CD4-positive, CD25-positive, alpha-beta regulatory T cell (primary cell): ENCODE measurements at regions not wholly inside any gene's neighbourhood (a gene's known extent, or its start where the extent isn't known, plus 50 kb on each side); places are given as distances from the start of the nearest gene placed in this dataset.
"Not testable (repeated sequence)": the region's sequence is repeated elsewhere in the genome, so short reads cannot be mapped to it uniquely, and the experiment has no call there.

ENCODE experiments used
- ATAC-seq, 2 donors: fragments of 150-1000 bp; cut with Tn5 transposase; one replicate each; pipeline ENCODE4 v1.10.0; 2021; ENCODE audit warnings: low read depth in 2 of 2, moderate number of reproducible peaks in 2 of 2, moderate library complexity in 1 of 2
- DNase-seq, 3 donors: peaks; one replicate each; pipeline versions ENCODE4 v3.0.0 to v3.0.0-alpha.2; 2012 to 2022; ENCODE audit warnings: mixed read lengths in 1 of 3
- H3K27ac ChIP-seq: one replicate; pipeline ENCODE4 v1.7.0; 2013; ENCODE audit warnings: mild to moderate bottlenecking, low read length; ENCODE audit not compliant: insufficient read depth, poor library complexity, severe bottlenecking
- H3K27me3 ChIP-seq: one replicate; pipeline ENCODE4 v1.7.0; 2013; ENCODE audit warnings: low read length; ENCODE audit not compliant: control insufficient read depth, insufficient read depth
- H3K36me3 ChIP-seq: one replicate; pipeline ENCODE4 v1.7.0; 2013; ENCODE audit warnings: mild to moderate bottlenecking, low read length, moderate library complexity; ENCODE audit not compliant: control insufficient read depth, insufficient read depth
- H3K4me1 ChIP-seq: 2 replicates; pipeline ENCODE4 v1.7.0; 2013; ENCODE audit warnings: mild to moderate bottlenecking, low read length; ENCODE audit not compliant: insufficient read depth, control insufficient read depth, poor library complexity, severe bottlenecking
- H3K4me3 ChIP-seq: one replicate; pipeline ENCODE4 v1.7.0; 2013; ENCODE audit warnings: low read depth, mild to moderate bottlenecking, low read length, moderate library complexity
- H3K9me3 ChIP-seq, 2 experiments: 1 replicate in 1 of 2; 2 replicates in 1 of 2; pipeline ENCODE4 v1.7.0; 2013; ENCODE audit warnings: low read length in 2 of 2, mild to moderate bottlenecking in 1 of 2, moderate library complexity in 1 of 2; ENCODE audit not compliant: control insufficient read depth in 2 of 2
- H3K27ac Mint-ChIP-seq, 3 donors: one replicate each; pipeline ENCODE4 v1.8.0; 2020 to 2022; ENCODE audit warnings: mild to moderate bottlenecking in 3 of 3, mixed read lengths in 3 of 3, moderate library complexity in 2 of 3
- H3K27me3 Mint-ChIP-seq: one replicate; pipeline ENCODE4 v1.8.0; 2022; ENCODE audit warnings: mild to moderate bottlenecking, mixed read lengths
- H3K36me3 Mint-ChIP-seq: one replicate; pipeline ENCODE4 v1.8.0; 2020; ENCODE audit warnings: mixed read lengths
- H3K4me1 Mint-ChIP-seq, 4 donors: one replicate each; pipeline ENCODE4 v1.8.0; 2020 to 2022; ENCODE audit warnings: mixed read lengths in 4 of 4, mild to moderate bottlenecking in 1 of 4
- H3K4me3 Mint-ChIP-seq, 4 donors: one replicate each; pipeline ENCODE4 v1.8.0; 2020 to 2022; ENCODE audit warnings: mild to moderate bottlenecking in 4 of 4, mixed read lengths in 4 of 4, moderate library complexity in 3 of 4
- H3K9me3 Mint-ChIP-seq, 7 donors: one replicate each; pipeline ENCODE4 v1.8.0; 2020 to 2022; ENCODE audit warnings: mixed read lengths in 7 of 7, mild to moderate bottlenecking in 3 of 7, moderate library complexity in 2 of 7

- not testable (repeated sequence) for H3K4me1 Mint-ChIP-seq, H3K27ac Mint-ChIP-seq, DNase-seq, H3K27me3 Mint-ChIP-seq, H3K36me3 Mint-ChIP-seq, H3K9me3 Mint-ChIP-seq, H3K9me3 ChIP-seq, H3K4me1 ChIP-seq, H3K36me3 ChIP-seq, H3K27me3 ChIP-seq, ATAC-seq, H3K4me3 ChIP-seq, H3K27ac ChIP-seq, H3K4me3 Mint-ChIP-seq
Measured at GRCh38 chr10:16026832-16027231, 166.5 kb upstream of the MINDY3 start.

- peaks cover 0 to 4% of the 10 kb centered on the region in 2 experiments for H3K9me3 ChIP-seq
- no peak overlapping the region for H3K4me3 Mint-ChIP-seq
Measured at GRCh38 chr10:16030562-16030961, 170.3 kb upstream of the MINDY3 start.

GRCh38 chr10:16049050-16049449 is 188.7 kb upstream of the MINDY3 start:
- H3K4me3 ChIP-seq = no peak overlapping the region

More at GRCh38 chr10:16030562-16030961, 170.3 kb upstream of the MINDY3 start:
- H3K36me3 ChIP-seq = no peaks in the 10 kb centered on the region
- H3K36me3 Mint-ChIP-seq = no peaks in the 10 kb centered on the region
- ATAC-seq (no peak), DNase-seq (no peak)
- H3K27ac ChIP-seq = no peak overlapping the region
- peaks cover 0 to 13% (median 3%) of the 10 kb centered on the region in 7 donors for H3K9me3 Mint-ChIP-seq
- no peaks in the 10 kb centered on the region for H3K27me3 ChIP-seq
- H3K27ac Mint-ChIP-seq = no peak overlapping the region
- no peaks in the 10 kb centered on the region for H3K27me3 Mint-ChIP-seq
- no peaks in the 10 kb centered on the region for H3K4me1 Mint-ChIP-seq
- no peak overlapping the region for H3K4me3 ChIP-seq
- no peaks in the 10 kb centered on the region for H3K4me1 ChIP-seq

DNA sequence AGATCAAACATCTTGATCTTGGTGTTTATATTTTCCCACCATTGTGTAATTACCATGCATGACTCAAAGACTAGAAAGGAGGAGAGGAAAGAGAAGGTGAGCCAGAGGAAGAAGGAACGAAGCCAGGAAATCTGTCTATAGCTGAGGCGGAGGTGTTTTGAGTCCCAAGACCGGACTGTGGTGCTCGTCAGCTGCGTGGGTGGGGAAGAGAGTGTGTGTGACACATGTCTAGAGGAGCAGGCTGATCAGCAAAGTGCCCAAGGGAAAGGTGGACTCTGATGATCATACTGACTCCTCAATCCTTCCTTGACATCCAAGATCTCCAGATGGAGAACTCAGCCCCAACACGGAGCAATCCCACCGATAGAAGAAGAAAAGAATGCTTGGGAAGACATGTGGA is 189.5 kb upstream of the MINDY3 start:
- no peak overlapping the region for H3K27ac Mint-ChIP-seq
- Histone ChIP-seq H3K9me3 (no peaks in the 10 kb centered on the region), H3K4me1 (no peaks in the 10 kb centered on the region), H3K27me3 (no peaks in the 10 kb centered on the region), H3K27ac (no peak overlapping the region), H3K36me3 (no peaks in the 10 kb centered on the region), H3K4me3 (no peak overlapping the region)
- peaks cover 0 to 4% (median 0%) of the 10 kb centered on the region in 7 donors for H3K9me3 Mint-ChIP-seq
- peaks cover 4% of the 10 kb centered on the region for H3K27me3 Mint-ChIP-seq
- H3K4me1 Mint-ChIP-seq = no peaks in the 10 kb centered on the region
- ATAC-seq (no peak), DNase-seq (no peak)
- no peak overlapping the region for H3K4me3 Mint-ChIP-seq
- no peaks in the 10 kb centered on the region for H3K36me3 Mint-ChIP-seq

More at GRCh38 chr10:16049050-16049449, 188.7 kb upstream of the MINDY3 start:
- no peaks in the 10 kb centered on the region for H3K27me3 ChIP-seq
- Mint-ChIP-seq H3K9me3 (peaks cover 0 to 3% (median 0%) of the 10 kb centered on the region in 7 donors), H3K4me1 (no peaks in the 10 kb centered on the region), H3K27ac (no peak overlapping the region), H3K4me3 (no peak overlapping the region), H3K36me3 (no peaks in the 10 kb centered on the region), H3K27me3 (peaks cover 4% of the 10 kb centered on the region)
- DNase-seq (no peak), ATAC-seq (no peak)
- no peaks in the 10 kb centered on the region for H3K36me3 ChIP-seq
- H3K9me3 ChIP-seq = no peaks in the 10 kb centered on the region
- no peaks in the 10 kb centered on the region for H3K4me1 ChIP-seq
- no peak overlapping the region for H3K27ac ChIP-seq

- Mint-ChIP-seq H3K36me3 (no peaks in the 10 kb centered on the region), H3K9me3 (peaks cover 0 to 15% (median 3%) of the 10 kb centered on the region in 7 donors), H3K4me3 (no peak overlapping the region), H3K27me3 (peaks cover 4% of the 10 kb centered on the region), H3K27ac (no peak overlapping the region), H3K4me1 (no peaks in the 10 kb centered on the region)
- H3K4me3 ChIP-seq = no peak overlapping the region
- ATAC-seq (no peak), DNase-seq (no peak)
- H3K36me3 ChIP-seq = no peaks in the 10 kb centered on the region
- H3K27ac ChIP-seq = no peak overlapping the region
- H3K27me3 ChIP-seq = no peaks in the 10 kb centered on the region
- no peaks in the 10 kb centered on the region for H3K9me3 ChIP-seq
- no peaks in the 10 kb centered on the region for H3K4me1 ChIP-seq
Measured at GRCh38 chr10:16063350-16063749, 203.0 kb upstream of the MINDY3 start.

DNA sequence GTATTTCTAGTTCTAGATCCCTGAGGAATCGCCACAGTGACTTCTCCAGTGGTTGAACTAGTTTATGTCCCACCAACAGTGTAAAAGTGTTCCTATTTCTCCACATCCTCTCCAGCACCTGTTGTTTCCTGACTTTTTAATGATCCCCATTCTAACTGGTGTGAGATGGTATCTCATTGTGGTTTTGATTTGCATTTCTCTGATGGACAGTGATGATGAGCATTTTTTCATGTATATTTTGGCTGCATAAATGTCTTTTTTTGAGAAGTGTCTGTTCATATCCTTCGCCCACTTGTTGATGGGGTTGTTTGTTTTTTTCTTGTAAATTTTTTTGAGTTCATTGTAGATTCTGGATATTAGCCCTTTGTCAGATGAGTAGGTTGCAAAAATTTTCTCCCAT is 223.2 kb upstream of the MINDY3 start:
- H3K27me3 ChIP-seq, H3K36me3 Mint-ChIP-seq, DNase-seq, H3K4me1 ChIP-seq, ATAC-seq, H3K27ac ChIP-seq, H3K36me3 ChIP-seq, H3K4me3 ChIP-seq, H3K27me3 Mint-ChIP-seq, H3K9me3 ChIP-seq, H3K4me3 Mint-ChIP-seq, H3K27ac Mint-ChIP-seq, H3K4me1 Mint-ChIP-seq: not testable (repeated sequence)
- H3K9me3 Mint-ChIP-seq = peaks cover 0 to 16% (median 3%) of the 10 kb centered on the region in 7 donors

GRCh38 chr10:16105082-16105481 is 244.8 kb upstream of the MINDY3 start:
- Mint-ChIP-seq H3K27ac (no peak overlapping the region), H3K9me3 (peaks cover 0 to 4% (median 1%) of the 10 kb centered on the region in 7 donors), H3K4me1 (no peaks in the 10 kb centered on the region), H3K27me3 (no peaks in the 10 kb centered on the region), H3K4me3 (no peak overlapping the region), H3K36me3 (no peaks in the 10 kb centered on the region)
- Histone ChIP-seq H3K36me3 (no peaks in the 10 kb centered on the region), H3K4me3 (no peak overlapping the region), H3K27ac (no peak overlapping the region), H3K4me1 (no peaks in the 10 kb centered on the region), H3K27me3 (no peaks in the 10 kb centered on the region), H3K9me3 (no peaks in the 10 kb centered on the region)
- no peak for DNase-seq
- no peak for ATAC-seq

DNA sequence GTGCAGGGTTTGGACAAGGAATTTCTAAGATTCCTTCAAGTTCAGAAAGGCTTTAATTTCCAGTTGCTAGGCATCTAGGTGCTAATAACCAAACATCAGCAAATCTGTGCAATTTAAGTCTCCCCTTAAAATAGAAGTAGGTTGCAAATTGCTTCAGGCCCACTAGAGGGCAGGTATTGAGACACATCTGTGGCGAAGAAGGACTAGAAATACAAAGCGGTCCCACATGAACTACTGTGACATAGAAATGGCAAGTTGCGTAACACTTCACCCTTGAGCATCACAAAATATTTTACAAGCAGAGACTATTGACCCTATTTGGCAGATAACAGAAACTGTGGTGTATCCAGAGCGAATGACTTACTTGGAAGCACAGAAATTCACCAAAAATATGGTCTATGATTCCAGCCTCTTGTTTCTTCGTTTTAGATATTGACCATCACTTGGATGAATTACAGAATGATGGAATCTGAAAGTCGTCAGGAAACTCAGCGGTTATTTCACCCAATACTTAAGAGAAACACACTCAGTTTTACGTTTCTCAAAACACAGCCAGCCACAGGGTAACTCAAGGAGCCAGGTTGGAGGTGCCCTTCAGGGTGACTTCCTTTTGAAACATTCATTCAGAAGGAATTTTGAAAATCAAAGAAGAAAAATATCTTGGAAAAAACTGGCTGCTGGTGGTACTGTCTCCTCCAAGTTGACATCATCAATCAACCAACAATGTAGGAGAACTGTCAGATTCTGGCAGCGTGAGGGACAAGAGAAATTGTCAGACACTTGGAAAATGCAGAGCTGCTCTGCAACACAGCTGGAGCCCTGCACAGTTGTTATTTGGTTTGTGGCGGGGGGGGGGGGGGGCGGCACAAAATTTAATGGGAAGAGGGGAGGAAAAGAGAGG is 256.3 kb upstream of the MINDY3 start:
- Mint-ChIP-seq H3K27ac (no peak overlapping the region), H3K9me3 (no peaks in the 10 kb centered on the region), H3K4me3 (no peak overlapping the region), H3K27me3 (no peaks in the 10 kb centered on the region), H3K4me1 (no peaks in the 10 kb centered on the region), H3K36me3 (no peaks in the 10 kb centered on the region)
- Histone ChIP-seq H3K27ac (no peak overlapping the region), H3K36me3 (no peaks in the 10 kb centered on the region), H3K27me3 (no peaks in the 10 kb centered on the region), H3K9me3 (no peaks in the 10 kb centered on the region), H3K4me3 (no peak overlapping the region), H3K4me1 (no peaks in the 10 kb centered on the region)
- ATAC-seq (no peak), DNase-seq (peak in 1 of 3 donors; percentile 17)
